LNCaP clone FGC (cell line): ENCODE measurements at regions not wholly inside any gene's neighbourhood (a gene's known extent, or its start where the extent isn't known, plus 50 kb on each side); places are given as distances from the start of the nearest gene placed in this dataset.
A peak's percentile ranks its signal among the peaks of the same experiment; 100 is the strongest.

Experiments
- DNase-seq: peaks from one replicate; pipeline ENCODE4 v3.0.0-alpha.2; 2011; ENCODE audit warnings: low read depth
- H3K4me3 ChIP-seq: 2 replicates; pipeline ENCODE4 v1.5.1; 2011; ENCODE audit warnings: mild to moderate bottlenecking, low read depth, low read length, control low read depth
- CTCF ChIP-seq: IDR thresholded peaks from 2 replicates; pipeline ENCODE4 v1.5.1; 2012; ENCODE audit warnings: mild to moderate bottlenecking; ENCODE audit not compliant: control insufficient read depth, insufficient read depth; ENCODE audit errors: extremely low read depth

GRCh38 chrX:10047133-10047532 is 80.0 kb downstream of the CLDN34 start:
- H3K4me3 ChIP-seq, result no peak overlapping the region
- DNase-seq, result no peak
- no peak for TF ChIP-seq CTCF

GRCh38 chrX:10047631-10048030 is 80.5 kb downstream of the CLDN34 start:
- no peak for TF ChIP-seq CTCF
- no peak for DNase-seq

GRCh38 chrX:10048076-10048475 is 80.9 kb downstream of the CLDN34 start:
- H3K4me3 ChIP-seq, result no peak overlapping the region; the same call in 1 of the 2 replicates
- TF ChIP-seq CTCF, result no peak
- no peak for DNase-seq

More at GRCh38 chrX:10047631-10048030, 80.5 kb downstream of the CLDN34 start:
- H3K4me3 ChIP-seq, result no peak overlapping the region

GRCh38 chrX:10048707-10049106 is 81.5 kb downstream of the CLDN34 start:
- no peak overlapping the region for H3K4me3 ChIP-seq
- peak; percentile 91 for DNase-seq
- no peak for TF ChIP-seq CTCF

- TF ChIP-seq CTCF, result no peak
- H3K4me3 ChIP-seq, result no peak overlapping the region
- DNase-seq, result no peak
These were observed 82.1 kb downstream of the CLDN34 start for GRCh38 chrX:10049236-10049635.

GRCh38 chrX:10050481-10050880 is 83.3 kb downstream of the CLDN34 start:
- H3K4me3 ChIP-seq, result no peak overlapping the region
- TF ChIP-seq CTCF, result no peak
- DNase-seq, result no peak

- no peak for TF ChIP-seq CTCF
- DNase-seq, result no peak
- no peak overlapping the region for H3K4me3 ChIP-seq
These were observed 84.8 kb downstream of the CLDN34 start for GRCh38 chrX:10051866-10052480.
